ENCODE measurements at regions not wholly inside any gene's neighbourhood (a gene's known extent, or its start where the extent isn't known, plus 50 kb on each side); places are given as distances from the start of the nearest gene placed in this dataset.

DNA sequence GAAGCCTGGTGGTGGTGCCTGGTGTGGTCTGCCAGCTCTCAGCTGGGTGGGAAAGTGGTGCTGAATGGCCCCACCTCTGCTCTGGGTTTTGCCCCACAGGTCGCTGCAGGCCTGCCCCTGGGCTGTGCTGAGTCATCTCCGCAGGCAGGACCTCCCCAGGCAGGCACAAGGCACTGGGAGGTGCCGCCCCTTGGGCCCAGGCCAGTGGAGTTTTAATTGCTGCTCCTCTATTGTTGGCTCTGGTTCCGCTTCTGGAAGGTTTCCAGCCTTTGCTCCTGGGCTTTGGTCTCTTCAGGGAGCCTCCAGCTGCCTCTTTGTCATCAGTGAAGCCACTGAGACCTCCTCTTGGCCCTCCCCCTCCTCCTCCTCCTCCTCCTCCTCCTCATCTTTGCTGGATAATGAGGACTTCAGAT is 180.3 kb upstream of the GRB10 start:
- DNase-seq, result peak; percentile 81

- no peak for DNase-seq
Observed at GRCh38 chr7:50962281-50962883, 179.7 kb upstream of the GRB10 start.

GRCh38 chr7:50960621-50961310 is 178.1 kb upstream of the GRB10 start:
- no peak for DNase-seq

DNA sequence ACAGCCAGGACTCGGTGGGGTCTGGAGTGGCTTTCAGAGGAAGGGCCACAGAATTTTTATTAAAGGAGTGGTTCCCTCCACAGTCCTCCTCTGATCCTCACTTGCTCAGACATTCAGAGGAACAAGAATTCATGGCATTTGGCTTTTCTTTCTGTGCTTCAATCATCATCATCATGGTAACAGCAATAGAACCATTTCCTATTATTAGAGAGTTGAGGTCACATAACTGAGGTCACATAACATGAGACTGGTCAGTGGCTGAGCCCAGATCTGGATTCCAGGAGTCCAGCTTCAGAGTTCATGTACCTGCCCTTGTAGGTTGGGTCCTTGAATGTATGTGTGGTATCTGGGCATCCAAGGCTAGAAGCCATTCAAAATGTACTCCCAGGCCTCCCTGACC is 177.3 kb upstream of the GRB10 start:
- no peak for DNase-seq

DNA sequence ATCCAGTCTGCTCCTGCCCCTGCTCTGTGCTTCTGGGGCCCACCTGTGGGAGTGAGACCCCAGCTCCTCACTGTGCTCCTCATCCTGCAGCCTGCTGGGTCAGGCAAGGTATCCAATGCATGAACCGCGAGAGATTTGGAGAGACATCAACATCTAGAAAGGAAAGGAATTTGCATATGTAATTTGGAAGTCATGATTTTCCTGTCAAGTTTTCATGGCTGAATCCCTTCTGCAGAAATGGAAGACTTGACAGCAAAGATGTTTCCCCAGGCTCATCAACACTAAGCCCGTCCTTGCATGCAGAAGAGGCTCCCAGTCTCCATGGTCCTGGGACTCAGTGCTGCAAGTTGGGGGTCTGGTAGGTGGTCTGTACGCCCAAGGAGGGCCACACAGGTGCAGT is 176.9 kb upstream of the GRB10 start:
- DNase-seq, result no peak

DNA sequence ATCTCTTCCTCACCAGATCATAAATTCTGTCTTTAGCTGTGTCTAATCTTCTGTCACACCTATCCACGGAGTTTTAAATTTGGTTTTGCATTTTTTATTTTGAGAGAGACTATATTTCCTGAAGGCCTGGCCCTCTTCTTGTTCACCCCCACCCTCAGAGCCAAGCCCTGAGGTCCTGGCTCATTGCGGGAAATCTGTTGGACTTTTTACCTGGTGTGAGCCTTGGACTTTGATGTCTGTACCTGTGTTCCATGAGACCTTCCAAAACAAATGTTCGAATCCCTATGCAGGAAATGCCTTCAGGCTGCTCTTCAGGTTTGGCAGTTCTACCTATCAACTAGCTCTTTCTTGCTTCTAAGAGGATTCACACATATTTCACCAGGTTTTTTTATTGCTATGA is 175.2 kb upstream of the GRB10 start:
- DNase-seq, result no peak

DNA sequence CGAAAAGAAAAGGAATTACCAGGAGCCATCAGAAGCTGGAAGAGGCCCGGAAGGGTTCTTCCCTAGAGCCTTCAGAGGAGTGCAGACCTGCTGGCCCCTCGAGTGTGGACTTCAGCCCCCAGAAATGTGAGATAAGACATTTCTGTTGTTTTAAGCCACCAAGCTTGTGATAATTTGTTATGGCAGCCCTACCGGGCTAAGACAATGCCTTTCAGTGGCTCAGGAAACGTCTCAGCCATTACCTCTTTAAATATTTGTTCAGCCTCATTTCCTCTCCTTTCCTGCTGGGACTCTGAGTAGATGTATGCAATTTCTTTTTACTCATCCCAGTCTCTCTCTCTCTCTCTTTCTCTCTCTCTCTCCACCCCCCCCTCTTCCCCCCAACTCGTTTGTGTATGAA is 174.7 kb upstream of the GRB10 start:
- DNase-seq, result peak; percentile 49

DNA sequence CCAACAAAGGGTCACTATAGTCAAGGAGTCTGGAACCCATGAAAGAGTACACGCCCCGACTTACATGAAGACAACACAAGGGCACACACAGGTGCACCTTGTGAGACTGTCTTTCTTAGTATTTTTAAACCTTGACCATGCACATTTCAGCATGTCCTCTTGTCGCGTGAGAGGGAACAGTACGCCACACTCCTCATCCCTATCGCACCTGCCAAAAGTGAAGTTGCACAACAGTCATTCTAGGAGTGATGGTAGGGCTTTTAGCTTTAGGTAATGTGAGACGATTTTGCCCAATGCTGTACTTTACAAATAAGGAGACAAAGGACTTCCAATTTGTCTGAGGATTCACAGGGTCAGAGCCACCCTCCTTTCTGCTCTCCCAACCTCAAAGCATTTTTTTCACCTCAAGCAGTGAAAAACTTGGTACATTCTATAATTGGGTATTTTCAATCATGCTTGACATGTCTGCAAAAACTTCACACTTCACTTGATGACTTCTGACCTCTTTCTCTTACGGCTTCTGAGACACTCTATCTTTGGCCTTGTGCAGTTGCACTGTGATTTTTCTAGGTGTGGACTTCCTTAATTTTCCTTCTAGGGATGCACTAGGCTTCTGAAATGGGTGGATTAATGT is 173.9 kb upstream of the GRB10 start:
- DNase-seq, result no peak

GRCh38 chr7:50954716-50955115 is 172.0 kb upstream of the GRB10 start:
- no peak for DNase-seq

- DNase-seq, result no peak
Observed at GRCh38 chr7:50954245-50954644, 171.5 kb upstream of the GRB10 start.

DNA sequence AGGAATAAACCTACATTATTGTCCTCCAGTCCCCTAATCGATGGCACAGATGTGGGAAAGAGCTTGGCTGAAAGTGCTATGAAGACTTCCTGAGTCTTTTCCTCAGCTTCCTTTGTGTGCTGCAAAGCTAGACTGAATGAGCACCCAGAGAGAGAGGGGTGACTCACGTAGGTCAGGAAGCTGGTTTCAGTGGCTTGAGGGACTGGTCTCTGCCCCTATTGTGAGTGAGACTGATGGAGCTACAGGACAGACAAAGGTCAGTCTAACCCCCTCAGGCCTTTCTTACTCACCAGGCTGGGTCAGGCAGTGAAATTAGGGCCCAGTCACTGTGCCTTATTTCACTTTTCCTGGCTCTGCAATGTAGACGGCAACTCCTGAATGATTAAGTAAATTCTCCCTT is 171.1 kb upstream of the GRB10 start:
- DNase-seq, result no peak

- DNase-seq, result no peak
Observed at GRCh38 chr7:50953303-50953702, 170.6 kb upstream of the GRB10 start.

- DNase-seq, result no peak
Observed at GRCh38 chr7:50952544-50952943, 169.8 kb upstream of the GRB10 start.

GRCh38 chr7:50952120-50952519 is 169.4 kb upstream of the GRB10 start:
- DNase-seq, result no peak

DNA sequence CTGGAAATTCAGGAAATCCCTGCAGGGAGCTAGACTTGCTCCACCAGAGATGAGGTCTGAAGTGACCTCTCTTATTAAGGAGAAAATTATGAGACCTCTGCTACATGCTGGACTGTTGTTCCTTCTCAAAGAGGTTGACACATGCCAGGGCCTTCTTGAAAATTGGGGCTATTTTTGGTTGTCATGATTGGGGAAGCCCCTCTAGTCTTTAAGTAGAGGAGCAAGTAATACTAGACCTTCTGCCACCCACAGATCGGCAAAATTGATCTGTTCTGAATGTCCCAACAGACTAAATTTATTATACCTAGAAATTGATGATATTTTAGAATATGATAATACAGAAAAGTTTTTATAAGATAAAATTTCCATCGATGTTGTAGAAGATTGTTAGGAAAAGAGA is 160.8 kb upstream of the GRB10 start:
- no peak for DNase-seq

GRCh38 chr7:50941525-50941924 is 158.8 kb upstream of the GRB10 start:
- no peak for DNase-seq

- DNase-seq, result no peak
Observed at GRCh38 chr7:50940621-50941020, 157.9 kb upstream of the GRB10 start.

GRCh38 chr7:50939021-50939420 is 156.3 kb upstream of the GRB10 start:
- DNase-seq, result no peak

DNA sequence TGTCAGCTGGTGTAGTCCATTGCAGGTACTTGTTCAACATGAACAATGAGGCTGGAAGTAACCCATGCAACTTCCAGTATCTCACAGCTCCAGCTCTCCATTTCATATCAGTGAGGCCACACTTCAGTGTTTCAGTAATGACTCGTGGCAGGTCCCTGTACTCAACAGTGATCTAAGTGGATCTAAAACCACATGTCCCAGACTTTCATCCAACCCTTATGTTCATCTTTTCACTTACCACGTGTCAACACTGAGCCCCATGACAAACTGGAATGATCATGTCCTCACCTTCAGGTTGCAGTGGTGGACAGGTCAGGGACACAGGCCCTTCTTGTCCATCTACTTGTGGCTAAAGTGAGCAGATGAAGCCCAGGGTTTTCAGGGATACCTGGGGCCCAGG is 155.0 kb upstream of the GRB10 start:
- no peak for DNase-seq

DNA sequence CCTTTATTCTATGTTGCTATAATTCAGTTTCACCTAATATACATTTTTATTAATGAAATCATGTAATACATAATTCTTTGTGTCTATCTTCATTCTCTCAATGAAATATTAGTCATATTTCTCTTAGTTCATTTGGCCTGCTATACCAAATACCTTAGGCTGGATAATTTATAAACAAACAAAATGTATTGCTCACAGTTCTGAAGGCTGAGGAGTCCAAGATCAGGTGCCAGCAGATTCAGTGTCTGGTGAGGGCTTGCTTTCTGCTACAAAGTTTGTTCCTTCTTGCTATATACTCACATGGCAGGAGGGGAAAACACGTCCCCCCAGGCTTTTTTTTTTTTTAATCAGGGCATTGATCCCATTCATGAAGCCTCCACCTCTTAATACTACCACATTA is 143.4 kb upstream of the GRB10 start:
- no peak for DNase-seq

GRCh38 chr7:50923476-50923875 is 140.8 kb upstream of the GRB10 start:
- no peak for DNase-seq

GRCh38 chr7:50921114-50921813 is 138.6 kb upstream of the GRB10 start:
- DNase-seq, result no peak

DNA sequence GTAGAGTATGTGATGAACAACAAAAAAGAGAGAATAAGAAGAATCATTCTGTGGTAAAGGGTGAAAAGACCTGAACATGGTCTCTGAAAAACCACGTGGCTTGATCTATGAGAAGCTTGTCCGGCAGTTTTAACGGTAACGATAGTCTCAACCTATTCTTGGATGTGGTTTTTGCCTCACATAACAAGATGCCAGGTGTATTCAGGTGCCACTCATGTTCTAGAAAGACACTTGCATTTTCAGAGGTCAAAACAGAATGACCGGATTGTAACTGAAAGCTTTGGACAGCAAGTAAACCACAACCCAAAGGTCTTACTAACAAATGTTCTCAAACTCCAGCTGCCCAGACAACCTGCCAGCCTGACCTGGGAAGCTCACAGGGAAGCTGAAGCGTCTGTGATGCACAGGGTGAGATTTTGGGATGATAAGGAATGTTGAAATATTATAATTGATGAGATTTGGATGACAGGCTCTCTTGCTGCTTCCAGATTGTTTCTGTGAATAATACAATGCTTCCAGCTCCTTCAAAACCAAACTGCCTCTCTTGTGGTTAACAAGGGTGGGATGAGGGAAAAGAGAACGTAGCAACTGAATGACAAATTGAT is 137.4 kb upstream of the GRB10 start:
- DNase-seq, result no peak

GRCh38 chr7:50915621-50916020 is 132.9 kb upstream of the GRB10 start:
- no peak for DNase-seq

All from retina (tissue), 1 donor.